T-helper 17 cell (primary cell): ENCODE measurements at regions not wholly inside any gene's neighbourhood (a gene's known extent, or its start where the extent isn't known, plus 50 kb on each side); places are given as distances from the start of the nearest gene placed in this dataset.

Source experiments
- ATAC-seq: fragments of 150-1000 bp; cut with Tn5 transposase; 2 replicates; pipeline ENCODE4 v1.10.0; 2021; ENCODE audit warnings: mild to moderate bottlenecking, moderate library complexity
- DNase-seq, 3 donors: peaks; one replicate each; pipeline versions ENCODE4 v3.0.0 to v3.0.0-alpha.2; 2020 to 2021
- H3K9me3 ChIP-seq: one replicate; pipeline ENCODE4 v1.7.0; 2013; ENCODE audit warnings: low read length, mild to moderate bottlenecking; ENCODE audit not compliant: control insufficient read depth, poor library complexity, severe bottlenecking
- H3K27ac Mint-ChIP-seq: one replicate; pipeline ENCODE4 v1.8.0; 2022; ENCODE audit warnings: mild to moderate bottlenecking, moderate library complexity, mixed read lengths
- H3K27me3 Mint-ChIP-seq: one replicate; pipeline ENCODE4 v1.8.0; 2022; ENCODE audit warnings: mixed read lengths
- H3K36me3 Mint-ChIP-seq: one replicate; pipeline ENCODE4 v1.8.0; 2022; ENCODE audit warnings: low read depth, mixed read lengths
- H3K4me1 Mint-ChIP-seq: one replicate; pipeline ENCODE4 v1.8.0; 2022; ENCODE audit warnings: mild to moderate bottlenecking, mixed read lengths
- H3K4me3 Mint-ChIP-seq: one replicate; pipeline ENCODE4 v1.8.0; 2022; ENCODE audit warnings: mild to moderate bottlenecking, moderate library complexity, mixed read lengths

DNA sequence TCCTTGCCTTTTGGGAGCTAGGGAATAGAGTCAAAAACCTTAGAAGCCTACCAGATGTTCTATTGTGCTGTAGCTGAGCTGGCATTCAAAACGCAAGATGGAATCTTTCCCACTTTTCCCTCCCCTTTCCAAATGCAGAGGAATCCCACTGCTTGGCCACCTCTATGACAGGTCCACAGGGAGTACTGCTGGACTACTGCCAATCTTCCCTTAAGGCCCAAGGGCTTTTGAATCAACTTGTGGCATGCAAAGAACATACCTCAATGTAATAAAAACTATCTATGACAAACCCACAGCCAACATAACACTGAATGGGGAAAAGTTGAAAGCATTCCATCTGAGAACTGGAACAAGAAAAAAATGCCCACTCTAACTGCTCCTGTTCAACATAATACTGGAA lies 139.2 kb upstream of the AGTR2 start:
- no peak for DNase-seq
- Mint-ChIP-seq H3K4me1 (no peaks in the 10 kb centered on the region), H3K27ac (no peak overlapping the region), H3K27me3 (no peaks in the 10 kb centered on the region), H3K4me3 (no peak overlapping the region), H3K36me3 (no peaks in the 10 kb centered on the region)
- H3K9me3 ChIP-seq = no peaks in the 10 kb centered on the region
- ATAC-seq = no peak
